ENCODE measurements at regions not wholly inside any gene's neighbourhood (a gene's known extent, or its start where the extent isn't known, plus 50 kb on each side); places are given as distances from the start of the nearest gene placed in this dataset.

DNA sequence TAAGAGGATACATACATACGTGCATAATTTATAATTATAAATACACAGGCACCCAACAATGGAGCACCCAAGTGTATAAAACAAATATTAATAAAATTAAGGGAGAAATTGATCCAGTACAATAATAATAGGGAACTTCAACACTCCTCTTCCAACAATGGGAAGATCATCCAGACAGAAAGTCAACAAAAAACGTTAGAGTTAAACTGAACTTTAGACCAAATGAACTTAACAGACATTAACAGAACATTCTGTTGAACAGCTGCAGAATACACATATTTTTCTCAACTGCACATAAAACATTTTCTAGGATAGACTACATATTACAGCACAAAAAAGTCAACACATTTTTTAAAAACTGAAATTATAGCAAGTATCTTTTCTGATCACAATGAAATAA is 339.7 kb downstream of the CGGBP1 start:
- TF ChIP-seq, protein P1, sequence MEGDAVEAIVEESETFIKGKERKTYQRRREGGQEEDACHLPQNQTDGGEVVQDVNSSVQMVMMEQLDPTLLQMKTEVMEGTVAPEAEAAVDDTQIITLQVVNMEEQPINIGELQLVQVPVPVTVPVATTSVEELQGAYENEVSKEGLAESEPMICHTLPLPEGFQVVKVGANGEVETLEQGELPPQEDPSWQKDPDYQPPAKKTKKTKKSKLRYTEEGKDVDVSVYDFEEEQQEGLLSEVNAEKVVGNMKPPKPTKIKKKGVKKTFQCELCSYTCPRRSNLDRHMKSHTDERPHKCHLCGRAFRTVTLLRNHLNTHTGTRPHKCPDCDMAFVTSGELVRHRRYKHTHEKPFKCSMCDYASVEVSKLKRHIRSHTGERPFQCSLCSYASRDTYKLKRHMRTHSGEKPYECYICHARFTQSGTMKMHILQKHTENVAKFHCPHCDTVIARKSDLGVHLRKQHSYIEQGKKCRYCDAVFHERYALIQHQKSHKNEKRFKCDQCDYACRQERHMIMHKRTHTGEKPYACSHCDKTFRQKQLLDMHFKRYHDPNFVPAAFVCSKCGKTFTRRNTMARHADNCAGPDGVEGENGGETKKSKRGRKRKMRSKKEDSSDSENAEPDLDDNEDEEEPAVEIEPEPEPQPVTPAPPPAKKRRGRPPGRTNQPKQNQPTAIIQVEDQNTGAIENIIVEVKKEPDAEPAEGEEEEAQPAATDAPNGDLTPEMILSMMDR (conservative IDR thresholded peaks at IDR 0.05; ENCODE audit: low read length): no peak
- TF ChIP-seq EZH2phosphoT487 (IDR thresholded peaks at IDR 0.05; ENCODE audit: borderline replicate concordance): no peak
